GM06990 (cell line): ENCODE measurements at regions not wholly inside any gene's neighbourhood (a gene's known extent, or its start where the extent isn't known, plus 50 kb on each side); places are given as distances from the start of the nearest gene placed in this dataset.

Experiments used
- DNase-seq: peaks from one replicate; pipeline ENCODE4 v3.0.0-alpha.2; 2011; ENCODE audit not compliant: insufficient read length; ENCODE audit errors: extremely low read depth
- H3K27me3 ChIP-seq: replicated peaks from 2 replicates; pipeline ENCODE4 v1.6.0; 2011; ENCODE audit warnings: low read length; ENCODE audit not compliant: control insufficient read depth, insufficient read depth
- H3K36me3 ChIP-seq: 2 replicates; pipeline ENCODE4 v1.5.1; 2011; ENCODE audit warnings: low read length; ENCODE audit not compliant: control insufficient read depth, insufficient read depth
- H3K4me3 ChIP-seq: replicated peaks from 2 replicates; pipeline ENCODE4 v1.5.1; 2011; ENCODE audit warnings: low read depth, mild to moderate bottlenecking, control low read depth, low read length
- CTCF ChIP-seq: IDR thresholded peaks from 2 replicates; pipeline ENCODE4 v1.5.1; 2011; ENCODE audit warnings: low read length, control low read depth, mild to moderate bottlenecking, inconsistent platforms; ENCODE audit not compliant: insufficient read depth, poor library complexity, severe bottlenecking

GRCh38 chr4:123709336-123709735, 312.7 kb downstream of the SPRY1 start:
- no peak for TF ChIP-seq CTCF
- Histone ChIP-seq H3K4me3 (no peak overlapping the region), H3K27me3 (no peaks in the 10 kb centered on the region), H3K36me3 (no peaks in the 10 kb centered on the region)
- no peak for DNase-seq

- Histone ChIP-seq H3K36me3 (no peaks in the 10 kb centered on the region), H3K4me3 (no peak overlapping the region), H3K27me3 (no peaks in the 10 kb centered on the region)
- DNase-seq = no peak
- TF ChIP-seq CTCF = no peak
These were observed 334.4 kb downstream of the SPRY1 start for GRCh38 chr4:123731035-123731434.

GRCh38 chr4:123737156-123737555, 340.6 kb downstream of the SPRY1 start:
- no peak for DNase-seq
- no peak overlapping the region for H3K4me3 ChIP-seq
- no peaks in the 10 kb centered on the region for H3K27me3 ChIP-seq
- H3K36me3 ChIP-seq = no peaks in the 10 kb centered on the region
- TF ChIP-seq CTCF = no peak

- Histone ChIP-seq H3K4me3 (no peak overlapping the region), H3K27me3 (no peaks in the 10 kb centered on the region), H3K36me3 (no peaks in the 10 kb centered on the region)
- TF ChIP-seq CTCF = no peak
- no peak for DNase-seq
These were observed 343.2 kb downstream of the SPRY1 start for GRCh38 chr4:123739806-123740205.

GRCh38 chr4:123740236-123740635, 343.6 kb downstream of the SPRY1 start:
- no peaks in the 10 kb centered on the region for H3K36me3 ChIP-seq
- H3K4me3 ChIP-seq = no peak overlapping the region
- no peak for TF ChIP-seq CTCF
- H3K27me3 ChIP-seq = no peaks in the 10 kb centered on the region
- DNase-seq = no peak

GRCh38 chr4:123741906-123742305, 345.3 kb downstream of the SPRY1 start:
- Histone ChIP-seq H3K27me3 (no peaks in the 10 kb centered on the region), H3K4me3 (no peak overlapping the region), H3K36me3 (no peaks in the 10 kb centered on the region)
- no peak for TF ChIP-seq CTCF
- DNase-seq = no peak
